ENCODE measurements at regions not wholly inside any gene's neighbourhood (a gene's known extent, or its start where the extent isn't known, plus 50 kb on each side); places are given as distances from the start of the nearest gene placed in this dataset.
A peak's percentile ranks its signal among the peaks of the same experiment; 100 is the strongest.
"Not testable (repeated sequence)": the region's sequence is repeated elsewhere in the genome, so short reads cannot be mapped to it uniquely, and the experiment has no call there.

DNA sequence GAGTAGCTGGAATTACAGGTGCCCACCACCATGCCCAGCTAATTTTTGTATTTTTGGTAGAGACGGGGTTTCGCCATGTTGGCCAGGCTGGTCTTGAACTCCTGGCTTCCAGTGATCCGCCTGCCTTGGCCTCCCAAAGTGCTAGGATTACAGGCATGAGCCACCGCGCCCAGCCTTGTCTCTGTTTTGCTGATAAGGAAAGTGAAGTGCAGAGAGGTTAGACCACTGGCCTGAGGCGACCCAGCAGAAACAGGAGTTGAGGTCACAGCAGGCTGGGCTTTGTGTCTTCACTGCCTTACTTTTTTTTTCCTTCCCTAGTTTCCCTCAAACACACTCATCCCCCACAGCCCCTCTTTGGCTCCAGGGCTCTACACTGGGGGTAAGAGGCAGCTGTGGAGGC, 93.0 kb upstream of the CIBAR2 start:
- DNase-seq, result not testable (repeated sequence)

DNA sequence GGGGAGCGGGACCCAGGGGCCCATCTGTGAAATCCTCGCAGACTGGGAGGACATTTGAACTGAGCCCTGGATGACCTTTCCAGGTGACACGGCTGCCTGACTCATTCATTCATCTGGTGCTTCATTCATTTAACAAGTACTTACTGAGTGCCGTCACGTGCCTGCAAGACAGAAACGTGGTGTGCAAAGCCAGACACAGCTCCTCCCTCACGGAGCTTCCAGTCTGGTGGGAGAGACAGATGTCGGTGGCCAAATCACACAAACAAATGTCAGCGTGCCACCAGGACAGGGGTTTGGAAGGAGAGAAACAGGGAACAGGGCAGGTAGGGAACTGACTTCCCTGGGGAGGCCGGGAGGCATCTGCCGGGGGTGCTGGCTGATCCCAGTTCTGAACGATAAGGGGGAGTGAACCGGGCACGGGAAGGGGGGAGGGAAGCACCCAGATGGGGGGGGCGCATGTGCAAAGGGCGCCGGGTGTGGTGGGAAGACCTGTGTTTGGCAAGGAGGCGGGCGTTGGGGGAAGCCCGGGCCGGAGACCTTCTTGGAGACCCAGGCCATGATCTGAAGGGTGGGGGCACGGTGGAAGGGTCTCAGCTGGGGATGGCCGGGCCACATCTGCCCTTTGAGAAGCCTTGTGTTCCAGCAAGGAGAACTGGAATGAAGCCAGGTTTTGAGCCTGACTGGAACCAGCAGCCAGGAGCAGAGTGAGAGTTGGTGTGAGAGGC, 93.6 kb upstream of the CIBAR2 start:
- DNase-seq, result peak; percentile 75

DNA sequence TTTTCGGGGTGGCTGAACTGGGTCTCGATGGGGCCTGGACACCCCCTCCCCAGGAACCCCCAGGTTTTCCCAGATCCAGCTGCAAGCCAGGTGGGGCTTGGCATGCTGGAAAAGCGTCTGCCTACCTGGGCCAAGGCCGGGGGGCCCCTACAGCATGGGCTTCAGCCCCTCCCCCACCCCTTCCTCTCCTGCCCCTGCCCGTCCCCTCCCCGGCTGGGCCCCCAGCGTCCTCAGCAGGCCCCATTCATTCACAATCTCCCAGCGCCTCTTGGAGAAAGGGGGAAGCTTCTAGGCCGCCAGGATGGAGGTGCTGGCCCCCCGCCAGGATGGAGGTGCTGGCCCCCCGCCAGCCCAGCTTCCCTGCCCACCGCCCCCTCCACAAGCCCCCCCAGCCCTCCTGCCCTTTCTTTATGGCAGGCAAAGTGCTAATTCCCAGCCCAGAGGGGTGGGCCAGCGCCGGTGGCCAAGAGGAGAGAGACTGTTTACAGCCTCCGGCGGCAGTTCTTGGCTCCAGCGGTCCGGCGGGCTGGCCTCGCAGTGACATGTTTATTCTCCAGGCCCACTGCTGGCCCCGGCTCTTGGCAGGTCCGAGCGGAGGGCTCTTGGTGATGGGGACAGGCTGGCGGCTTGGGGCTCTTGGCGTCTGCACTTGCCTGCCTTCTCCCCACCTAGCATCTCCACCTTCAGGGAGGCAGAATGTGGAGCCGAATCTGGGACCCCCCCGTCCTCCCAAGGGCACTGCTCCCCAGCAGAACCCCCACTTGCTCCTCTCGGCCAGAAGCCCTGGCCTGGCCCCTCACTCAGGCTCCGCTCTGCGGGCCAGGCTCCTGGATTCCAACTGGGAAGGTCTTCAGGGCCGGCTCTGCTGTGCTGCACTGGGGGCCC, 94.4 kb upstream of the CIBAR2 start:
- peak; percentile 93 for DNase-seq

DNA sequence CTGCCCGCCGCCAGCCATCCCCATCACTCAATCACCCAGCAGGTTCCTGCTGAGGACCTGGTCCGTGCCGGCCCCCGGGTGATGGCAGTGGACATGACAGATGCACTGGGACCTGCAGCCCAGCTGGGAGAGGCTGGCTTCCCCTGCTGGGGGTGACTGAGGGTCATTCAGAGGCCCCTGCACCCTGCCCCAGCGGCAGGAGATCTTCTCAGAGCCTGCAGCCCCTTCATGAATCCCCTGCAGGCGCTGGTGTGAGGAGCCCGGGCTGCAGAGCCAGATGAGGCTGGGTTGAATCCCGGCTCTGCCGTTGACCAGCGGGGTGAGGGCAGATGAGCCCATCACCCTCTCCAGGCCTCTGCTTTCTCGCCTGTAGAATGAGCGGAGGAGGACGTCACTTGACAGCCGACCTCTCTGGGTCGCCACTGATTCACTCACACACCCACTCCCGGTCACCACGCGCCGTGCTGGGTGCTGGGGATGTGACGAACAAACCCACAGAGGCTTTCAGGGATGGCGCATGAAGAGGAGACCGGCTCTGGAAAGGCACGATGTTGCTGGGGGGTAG, 95.2 kb upstream of the CIBAR2 start:
- DNase-seq, result no peak

DNA sequence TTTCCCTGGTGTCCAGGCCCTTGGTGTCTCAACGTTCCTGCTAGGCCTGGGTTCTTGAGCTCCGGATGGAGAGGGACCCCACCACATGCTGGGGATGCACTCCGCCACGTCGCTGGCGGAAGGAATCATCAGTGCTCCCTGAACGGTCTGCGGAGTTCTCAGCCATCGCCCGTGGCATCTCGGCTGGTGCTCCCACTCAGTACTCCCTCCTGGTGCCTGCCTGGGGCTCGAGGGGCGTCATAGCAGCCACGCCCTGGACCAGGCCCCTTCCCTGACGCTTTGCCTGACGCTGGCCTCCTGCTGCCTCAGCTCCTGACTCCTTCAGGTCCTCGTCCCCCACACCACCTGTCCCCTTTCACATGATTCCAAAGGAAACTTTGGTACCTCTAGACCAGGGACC, 95.9 kb upstream of the CIBAR2 start:
- DNase-seq, result no peak

DNA sequence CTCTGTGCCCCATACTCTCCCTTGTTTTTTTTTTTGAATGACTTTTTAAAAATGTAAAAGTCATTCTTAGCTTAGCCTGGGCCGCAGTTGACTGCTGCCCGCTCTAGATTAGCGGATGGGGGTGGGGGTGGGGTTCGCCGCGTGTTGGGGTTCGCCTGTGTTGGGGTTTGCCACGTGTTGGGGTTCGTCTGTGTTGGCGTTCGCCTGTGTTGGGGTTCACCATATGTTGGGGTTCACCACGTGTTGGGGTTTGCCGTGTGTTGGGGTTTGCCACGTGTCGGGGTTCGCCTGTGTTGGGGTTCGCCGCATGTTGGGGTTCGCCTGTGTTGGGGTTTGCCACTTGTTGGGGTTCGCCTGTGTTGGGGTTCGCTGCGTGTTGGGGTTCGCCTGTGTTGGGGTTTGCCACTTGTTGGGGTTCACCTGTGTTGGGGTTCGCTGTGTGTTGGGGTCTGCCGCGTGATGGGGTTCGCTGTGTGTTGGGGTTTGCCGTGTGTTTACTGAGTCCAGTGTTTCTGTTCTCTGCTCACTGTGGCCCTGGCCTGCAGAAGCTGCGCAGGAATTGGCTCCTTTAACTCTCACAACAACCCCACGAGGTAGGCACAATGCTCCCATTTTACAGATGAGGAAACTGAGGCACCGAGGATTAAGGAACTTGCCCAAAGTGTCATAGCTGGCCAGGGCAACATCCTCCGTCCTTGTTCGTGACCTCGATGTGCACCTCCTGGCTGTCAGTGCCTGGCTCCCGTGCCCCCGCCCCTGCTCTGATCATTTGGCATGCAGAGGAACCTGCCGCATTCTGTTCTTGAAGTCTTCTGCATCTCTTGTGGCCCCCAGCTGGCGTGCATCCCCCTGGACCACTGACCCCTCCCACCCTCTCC, 96.6 kb upstream of the CIBAR2 start:
- DNase-seq, result no peak

DNA sequence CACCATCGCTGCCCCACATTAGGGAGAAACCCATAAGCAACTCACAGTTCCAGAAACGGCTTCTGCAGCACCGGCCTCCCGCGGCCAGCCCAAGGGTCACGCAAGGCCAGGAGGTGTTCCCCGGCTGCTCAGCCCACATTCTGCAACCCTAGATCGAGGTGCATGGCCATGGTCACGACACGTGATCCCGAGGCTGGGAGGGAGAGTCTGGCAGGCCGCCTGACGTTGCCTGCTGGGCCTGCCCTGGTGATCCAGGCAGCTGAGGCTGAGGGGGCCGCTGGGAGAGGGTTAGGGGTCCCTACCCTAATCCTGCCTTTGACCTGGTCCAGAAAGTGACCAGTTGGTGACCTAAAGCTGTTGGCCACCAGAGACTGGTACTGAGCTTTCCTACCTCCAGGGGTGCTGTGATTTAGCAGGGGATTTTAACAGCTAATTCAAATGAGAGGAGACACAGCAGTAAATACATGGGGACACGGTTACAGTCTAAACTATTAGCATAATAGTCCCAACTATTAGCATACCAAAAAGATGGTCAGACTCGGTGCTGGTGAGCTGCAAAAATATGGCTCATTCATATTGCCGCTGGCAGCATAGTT, 97.4 kb upstream of the CIBAR2 start:
- DNase-seq, result no peak

DNA sequence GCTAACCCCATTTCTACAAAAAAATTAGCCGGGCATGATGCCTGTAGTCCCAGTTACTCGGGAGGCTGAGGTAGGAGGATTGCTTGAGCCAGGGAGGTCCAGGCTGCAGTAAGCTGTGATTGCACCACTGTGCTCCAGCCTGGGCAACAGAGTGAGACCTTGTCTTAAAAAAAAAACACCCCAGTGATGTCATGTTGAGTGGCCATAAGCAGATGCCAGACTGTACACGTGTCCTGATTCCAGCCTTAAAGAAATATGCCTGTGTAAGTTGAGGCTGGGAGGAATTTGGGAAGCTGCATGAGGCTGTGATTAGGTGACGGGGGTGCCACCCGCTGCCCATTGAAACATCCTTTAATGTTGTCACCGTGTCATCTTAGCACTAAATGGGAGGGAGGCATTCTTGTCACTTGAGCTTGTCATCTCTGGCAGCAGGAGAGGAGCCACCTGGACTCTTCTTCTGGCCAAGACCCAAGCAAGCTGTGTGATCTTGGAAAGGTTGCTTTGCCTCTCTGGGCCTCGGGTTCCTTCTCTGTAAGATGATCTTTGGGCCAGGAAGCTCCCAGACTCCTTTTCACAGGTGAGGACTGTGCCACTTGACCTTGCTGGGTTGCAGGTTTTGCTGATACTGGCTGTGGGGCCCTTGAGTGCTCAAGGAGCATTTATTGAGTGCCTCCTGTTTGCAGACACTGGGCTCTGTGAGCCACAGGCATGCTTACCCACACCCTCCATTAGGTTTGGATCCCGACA, 98.3 kb upstream of the CIBAR2 start:
- DNase-seq, result no peak

DNA sequence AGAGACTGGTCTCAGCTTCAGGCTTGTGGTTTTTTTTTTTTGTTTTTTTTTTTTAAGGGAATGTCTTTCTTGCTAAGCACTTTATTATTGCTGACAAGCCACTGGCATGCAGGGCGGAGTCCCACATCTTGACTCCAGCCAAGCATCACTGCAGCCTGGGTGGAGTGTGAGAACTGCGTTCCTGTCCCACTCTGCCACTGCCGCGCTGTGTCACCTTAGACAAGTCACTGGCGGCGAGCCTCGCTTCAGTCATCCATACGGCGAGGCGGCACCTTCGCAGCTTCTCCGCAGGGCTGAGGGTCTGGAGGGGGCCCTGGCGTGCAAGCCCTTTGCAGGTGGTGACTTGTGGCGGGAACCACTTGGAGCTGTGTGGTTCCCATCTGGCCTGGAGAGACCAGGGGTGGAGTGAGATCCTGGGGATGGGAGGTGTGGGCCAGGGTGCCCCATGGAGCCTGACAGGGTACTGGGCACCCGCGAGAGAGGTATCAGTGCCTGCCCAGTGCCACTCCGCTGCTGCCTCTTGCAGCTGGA, 99.1 kb upstream of the CIBAR2 start:
- no peak for DNase-seq

DNA sequence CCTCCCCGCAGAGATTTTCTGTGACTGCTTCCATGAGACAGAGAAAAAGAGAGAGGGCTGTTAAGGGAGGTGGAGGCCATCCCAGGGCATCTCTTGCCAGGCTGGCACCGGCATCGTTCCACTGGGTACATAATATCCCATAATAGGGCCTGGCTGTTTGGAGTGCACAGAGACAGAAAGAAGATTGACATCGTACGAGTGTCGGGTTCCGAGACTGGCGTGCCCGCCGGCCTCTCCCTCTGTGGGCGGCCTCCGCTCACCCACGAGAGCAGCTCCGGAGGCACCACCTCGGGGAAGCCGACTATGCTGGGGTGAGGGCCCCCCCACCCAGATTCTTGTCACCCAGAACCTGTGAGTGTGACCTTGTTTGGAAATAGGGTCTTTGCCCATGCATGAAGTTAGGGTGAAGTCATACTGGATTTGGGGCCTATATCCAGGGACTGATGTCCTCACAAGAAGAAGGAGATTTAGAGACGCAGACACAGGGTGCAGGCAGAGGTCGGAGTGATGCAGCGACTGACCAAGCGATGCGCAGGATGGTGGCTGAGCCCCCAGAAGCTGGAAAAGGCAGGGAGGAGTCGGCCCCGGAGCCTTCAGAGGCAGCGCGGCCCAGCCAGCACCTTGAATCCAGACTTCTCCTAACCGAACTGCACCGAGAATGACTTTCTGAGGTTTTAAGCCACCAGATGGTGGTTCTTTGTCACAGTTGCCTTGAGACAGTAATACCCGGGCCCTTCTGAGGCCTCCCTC, 101.8 kb upstream of the CIBAR2 start:
- no peak for DNase-seq

DNA sequence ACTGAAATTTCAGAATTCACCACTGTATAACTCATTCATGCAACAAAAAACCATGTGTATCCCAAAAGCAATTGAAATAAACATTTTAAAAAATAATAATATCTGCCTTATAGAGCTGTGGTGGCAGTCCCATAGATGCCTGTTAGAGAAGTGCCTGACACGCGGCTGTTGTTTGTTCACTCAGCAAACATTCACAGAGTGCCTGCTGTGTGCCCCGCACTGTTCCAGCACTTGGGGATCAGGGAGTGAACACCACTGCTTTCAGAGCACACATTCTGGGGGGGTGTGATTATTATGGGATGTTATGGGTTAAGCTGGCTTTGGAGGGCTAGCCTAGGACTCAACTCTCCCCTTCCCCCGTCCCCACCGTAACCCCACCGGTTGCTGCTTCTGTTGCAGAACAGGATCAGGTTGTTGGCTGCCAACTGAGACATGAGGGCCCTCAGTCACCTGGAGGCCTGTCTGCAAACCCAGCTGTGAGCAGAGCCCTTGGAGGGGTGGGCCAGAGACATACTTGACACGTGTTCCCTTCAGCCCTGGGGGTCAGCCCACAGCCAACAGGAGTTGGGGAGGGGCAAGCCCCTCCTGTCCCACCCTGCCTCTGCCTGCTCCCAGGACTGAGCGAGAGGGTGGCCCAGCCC, 103.3 kb upstream of the CIBAR2 start:
- DNase-seq, result peak; percentile 40

DNA sequence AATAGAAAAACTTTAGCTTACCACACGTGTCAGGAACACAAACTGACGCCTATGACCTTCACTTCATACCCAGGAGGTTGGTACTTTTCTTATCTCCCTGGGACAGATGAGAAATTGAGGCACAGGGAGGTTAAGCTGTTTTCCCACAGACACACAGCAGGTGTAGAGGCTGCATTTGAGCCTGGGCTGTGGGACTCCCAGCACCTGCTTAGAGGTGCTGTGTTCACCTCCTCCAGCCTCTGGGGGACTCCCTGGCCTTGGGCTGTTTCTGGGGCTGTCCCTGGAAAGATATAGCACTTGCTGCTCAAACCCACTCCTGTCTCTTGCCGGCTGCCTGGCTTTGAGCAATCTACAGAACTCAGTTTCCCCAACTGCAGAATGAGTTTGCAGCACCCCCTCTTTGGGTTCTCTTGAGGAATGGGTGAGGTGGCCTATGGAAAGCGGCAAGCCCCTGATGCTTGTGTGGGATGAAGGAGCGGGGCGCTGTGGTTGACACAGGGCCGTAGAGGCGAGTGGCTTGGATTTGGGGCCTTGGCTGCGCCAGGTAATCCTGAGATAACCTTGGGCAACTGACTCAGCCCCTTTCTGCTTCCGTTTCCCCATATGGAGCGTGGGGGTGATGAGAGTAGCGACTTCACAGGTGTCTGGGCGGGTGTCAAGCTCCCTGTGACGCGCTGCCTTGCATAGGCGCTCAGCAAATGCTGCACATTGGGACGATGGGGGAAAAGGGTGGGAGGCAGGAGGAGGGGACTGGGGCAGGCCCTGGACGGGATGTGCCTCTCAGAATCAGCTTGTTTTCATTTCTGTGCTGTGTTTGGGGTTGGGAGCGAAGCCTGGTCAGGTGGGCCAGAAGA, 104.5 kb upstream of the CIBAR2 start:
- no peak for DNase-seq

DNA sequence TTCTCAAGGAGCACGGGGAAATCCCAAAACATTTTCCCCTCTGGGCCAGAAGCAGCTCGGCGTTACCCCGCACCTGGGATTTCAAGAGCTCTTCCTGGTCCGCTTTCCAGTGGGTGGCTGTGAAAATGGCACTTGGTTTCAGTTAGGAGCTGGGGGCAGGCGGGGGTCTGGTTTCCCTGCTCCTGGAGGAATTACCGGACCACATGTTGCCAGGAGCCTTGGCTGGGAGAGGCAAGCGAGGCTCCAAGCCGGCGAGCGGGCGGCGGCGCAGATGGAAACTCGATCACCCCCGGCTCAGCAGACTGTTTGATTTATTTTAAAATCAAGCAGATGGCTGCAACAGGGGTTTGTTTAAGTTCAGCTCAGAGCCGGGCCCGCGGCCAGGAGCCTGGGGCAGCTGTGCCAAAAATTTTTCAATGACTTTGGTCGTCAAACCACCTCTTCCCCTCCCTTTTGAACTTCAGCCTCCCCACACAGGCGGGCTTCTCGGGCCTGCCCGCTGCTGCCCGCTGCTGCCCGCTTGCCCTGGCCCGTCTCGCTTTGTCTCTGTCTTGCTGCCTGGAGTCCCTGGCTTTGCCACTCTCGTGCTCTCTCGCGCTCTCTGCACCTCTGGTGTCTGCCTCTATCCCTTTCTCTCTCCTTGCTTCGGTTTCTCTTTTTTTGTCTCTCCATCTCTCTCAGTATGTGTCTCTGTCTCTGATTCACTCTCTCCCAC, 108.0 kb upstream of the CIBAR2 start:
- DNase-seq, result peak; percentile 99

DNA sequence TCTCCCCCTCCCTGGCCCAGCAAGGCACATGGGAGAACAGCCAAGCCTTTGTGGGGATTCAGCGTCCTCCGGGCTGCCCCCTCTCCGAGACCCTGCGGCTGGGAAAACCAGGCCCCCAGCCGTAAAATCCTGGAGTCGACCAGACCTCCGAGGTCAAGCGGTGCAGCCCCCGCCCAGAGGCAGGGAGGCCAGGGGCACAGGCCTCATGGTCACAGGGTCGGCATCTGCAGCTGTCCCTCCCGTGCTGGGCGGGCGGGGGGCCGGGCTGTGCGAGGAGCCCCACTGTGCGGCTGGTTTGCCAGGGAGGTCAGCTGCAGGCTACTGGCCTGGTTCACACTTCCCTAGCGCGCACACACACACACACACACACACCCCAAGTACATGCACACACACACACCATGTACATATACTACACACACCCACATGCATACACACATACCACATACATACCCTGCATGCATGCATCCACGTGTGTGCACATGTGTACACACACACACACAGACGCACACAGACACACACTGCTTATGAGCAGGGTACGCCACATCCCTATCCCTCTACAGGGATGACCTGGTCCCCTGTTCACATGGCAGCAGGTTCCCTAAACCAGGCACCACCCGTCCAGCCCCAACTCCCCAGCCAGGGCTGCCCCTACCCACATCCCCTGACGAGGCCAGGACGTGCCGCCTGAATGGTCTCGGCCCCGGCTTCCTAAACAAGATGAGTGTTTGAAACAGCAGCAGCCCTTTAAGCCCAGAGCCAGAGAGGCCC, 108.9 kb upstream of the CIBAR2 start:
- peak; percentile 79 for DNase-seq

DNA sequence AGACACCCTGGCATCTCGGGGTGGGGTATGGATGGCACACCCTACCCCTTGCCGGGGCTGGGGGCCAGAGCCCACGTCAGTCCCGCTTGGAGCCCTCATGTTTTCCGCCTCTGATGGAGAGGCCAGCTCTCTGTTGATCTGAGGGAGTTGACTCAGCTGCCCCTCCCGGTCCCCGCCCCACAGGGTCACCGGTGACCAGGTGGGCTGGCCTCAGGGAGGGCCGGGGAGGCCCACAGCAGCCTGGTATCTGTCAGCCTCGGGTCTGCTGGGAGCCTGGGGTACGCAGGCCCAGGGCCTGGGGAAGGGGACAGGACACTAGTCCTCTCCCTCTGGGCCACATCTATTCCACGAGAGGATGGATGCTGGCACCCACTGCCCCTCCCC, 109.5 kb upstream of the CIBAR2 start:
- peak; percentile 65 for DNase-seq

DNA sequence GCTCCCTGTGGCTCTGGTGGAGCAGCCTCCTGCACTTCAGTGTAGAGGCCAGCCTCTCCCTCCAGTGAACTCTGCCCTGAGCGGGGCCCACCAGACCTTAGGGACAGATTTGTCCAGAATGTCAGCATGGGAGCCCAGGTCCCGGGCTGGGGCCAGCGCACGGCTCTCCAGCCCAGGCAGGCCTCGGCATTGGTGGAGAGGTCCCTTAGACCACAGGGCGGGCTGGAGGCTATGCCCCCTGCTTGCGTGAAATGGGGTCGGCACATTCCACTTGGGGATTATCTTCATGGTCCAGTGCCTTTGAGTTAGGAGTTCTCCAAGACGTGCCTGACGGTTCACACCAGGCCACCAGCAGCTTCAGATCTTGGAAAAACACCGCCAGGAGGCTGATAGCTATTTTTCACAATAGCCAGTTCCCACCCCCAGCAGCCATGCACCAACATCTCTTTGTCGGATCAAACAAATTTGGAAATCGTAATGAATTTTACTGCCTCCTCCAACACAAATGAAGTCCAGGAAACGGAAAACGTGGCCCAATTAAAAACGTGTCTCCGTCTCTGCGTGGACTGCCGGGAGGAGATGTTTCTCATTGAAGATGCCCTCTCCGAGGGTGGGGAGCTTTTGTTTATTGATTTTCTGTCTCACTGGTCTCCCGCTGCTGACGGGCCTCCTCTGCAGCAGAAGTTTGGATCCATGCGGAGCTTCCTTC, 110.0 kb upstream of the CIBAR2 start:
- peak; percentile 41 for DNase-seq

DNA sequence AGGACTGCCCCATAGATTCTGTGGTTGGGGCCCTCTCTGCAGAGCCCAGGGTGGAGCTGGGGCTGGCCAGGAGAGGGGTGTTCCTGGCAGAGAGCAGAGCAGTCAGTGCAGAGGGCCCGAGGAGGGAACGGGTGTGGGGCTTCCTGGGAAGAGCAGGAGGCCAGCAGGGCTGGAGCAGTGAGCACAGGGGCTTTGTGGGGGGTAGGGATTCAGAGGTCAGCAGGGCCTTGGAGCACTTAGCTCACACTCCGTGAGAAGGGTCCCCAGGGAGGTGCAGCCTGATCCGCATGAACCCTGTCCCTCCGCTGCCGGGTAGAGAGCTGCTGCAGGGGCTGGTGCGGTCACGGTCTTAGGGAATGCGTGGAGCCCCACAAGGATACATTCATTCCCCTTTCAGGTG, 113.0 kb upstream of the CIBAR2 start:
- no peak for DNase-seq

All from NCI-H1092 treated with DMSO at 0.1 percent for 48 hours (cell line).